ENCODE measurements at regions not wholly inside any gene's neighbourhood (a gene's known extent, or its start where the extent isn't known, plus 50 kb on each side); places are given as distances from the start of the nearest gene placed in this dataset.

GRCh38 chrX:45623266-45623665 is 422.6 kb upstream of the DIPK2B start:
- Histone ChIP-seq H3K27me3 (ENCODE audit: control insufficient read depth, insufficient read depth, low read length) (no peaks in the 10 kb centered on the region), H2BK15ac (ENCODE audit: low read depth, low read length) (no peak overlapping the region), H2BK5ac (ENCODE audit: low read depth, low read length, poor library complexity, severe bottlenecking) (peak overlapping the region; percentile 94), H4K91ac (ENCODE audit: insufficient read depth, low read depth, low read length) (peak overlapping the region; percentile 73; the same call in 1 of the 2 replicates), H4K5ac (ENCODE audit: low read depth, low read length) (peak overlapping the region; percentile 84), H3K4me2 (ENCODE audit: low read depth, low read length) (no peak overlapping the region), H2BK20ac (ENCODE audit: low read depth, low read length) (peak overlapping the region; percentile 94), H3K9ac (ENCODE audit: low read depth, low read length) (0 out of 2 replicates have a peak overlapping the region, but pooled peaks have one; percentile 15), H2BK120ac (ENCODE audit: low read depth, low read length) (peak overlapping the region; percentile 92), H3K27ac (ENCODE audit: insufficient read depth, low read length) (peak overlapping the region; percentile 89), H3K14ac (replicated peaks; ENCODE audit: low read depth, low read length) (peak overlapping the region; percentile 5; the same call in 1 of the 2 replicates), H2AK9ac (replicated peaks; ENCODE audit: low read depth, low read length, poor library complexity) (no peak overlapping the region), H3K56ac (ENCODE audit: extremely low read depth, insufficient read depth, low read length) (peak overlapping the region; percentile 80), H3K4me3 (ENCODE audit: insufficient read depth, low read depth, low read length) (no peak overlapping the region), H3K18ac (ENCODE audit: low read depth, low read length) (peak overlapping the region; percentile 90), H2AFZ (replicated peaks; ENCODE audit: low read length, poor library complexity) (no peak overlapping the region), H4K20me1 (ENCODE audit: insufficient read depth, low read length) (no peaks in the 10 kb centered on the region), H4K8ac (ENCODE audit: low read depth in 2 of 2, low read length in 2 of 2) (peak overlapping the region; percentile 23 to 71; a peak in 2 of 4 replicates), H3K9me1 (ENCODE audit: insufficient read depth, low read length) (peaks cover 2% of the 10 kb centered on the region; the same call in 1 of the 2 replicates), H3K36me3 (ENCODE audit: control insufficient read depth, insufficient read depth, low read length) (no peaks in the 10 kb centered on the region), H2AK5ac (ENCODE audit: low read depth, low read length) (no peak overlapping the region), H3K4me1 (ENCODE audit: control insufficient read depth, insufficient read depth, low read length) (peaks cover 5% of the 10 kb centered on the region), H3K23ac (ENCODE audit: low read depth, low read length) (no peak overlapping the region), H3K4ac (ENCODE audit: low read depth, low read length) (peak overlapping the region; percentile 78; the same call in 1 of the 2 replicates), H3K9me3 (ENCODE audit: control insufficient read depth, insufficient read depth, low read length) (no peaks in the 10 kb centered on the region), H3K79me1 (ENCODE audit: low read depth in 1 of 2, low read length in 2 of 2) (no peaks in the 10 kb centered on the region)
- intact Hi-C loops (cut with micrococcal nuclease) (loop anchor here (1.0 to 5.0 kb wide), 5 partner anchors 87 to 301 kb away; no protein-coding TSS in a partner anchor), dilution Hi-C loops (cut with HindIII; ENCODE audit: low sequenced_read_pairs, unreplicated experiment) (no loop called here), in situ Hi-C loops (cut with MboI; ENCODE audit: low sequenced_read_pairs) (no loop called here)
- ATAC-seq (ENCODE audit: low read depth) (peak; percentile 75), DNase-seq (peak; percentile 91)
- POLR2A ChIA-PET (ENCODE audit: unreplicated experiment), result no interaction called here
- BruUV-seq (replicated peaks), result no TSS peak
- CTCF ChIA-PET, result no interaction called here
- TF ChIP-seq NFE2L2 (IDR thresholded peaks at IDR 0.05; ENCODE audit: low read depth, low read length) (peak; percentile 79), FOS (IDR thresholded peaks at IDR 0.05; ENCODE audit: low read depth, low read length) (no peak), MXI1 (IDR thresholded peaks at IDR 0.05; ENCODE audit: borderline replicate concordance, low read depth, low read length) (no peak), POLR2A (IDR thresholded peaks at IDR 0.05; ENCODE audit: low read depth, low read length) (no peak), RFX5 (IDR thresholded peaks at IDR 0.05; ENCODE audit: low read depth, low read length) (no peak), MAZ (IDR thresholded peaks at IDR 0.05; ENCODE audit: borderline replicate concordance, low read depth, low read length) (no peak), CTCF (conservative IDR thresholded peaks at IDR 0.05; ENCODE audit: low read depth, low read length) (no peak), RCOR1 (IDR thresholded peaks at IDR 0.05; ENCODE audit: insufficient replicate concordance, low read length) (no peak), CEBPB (IDR thresholded peaks at IDR 0.05; ENCODE audit: low read depth, low read length) (no peak), MAFK (IDR thresholded peaks at IDR 0.05; ENCODE audit: low read depth, low read length) (no peak), CHD1 (IDR thresholded peaks at IDR 0.05; ENCODE audit: low read depth, low read length) (no peak), RAD21 (IDR thresholded peaks at IDR 0.05; ENCODE audit: low read length) (no peak), BHLHE40 (IDR thresholded peaks at IDR 0.05; ENCODE audit: low read depth, low read length) (peak; percentile 90), USF2 (IDR thresholded peaks at IDR 0.05; ENCODE audit: low read depth, low read length) (peak; percentile 83), ELK1 (IDR thresholded peaks at IDR 0.05; ENCODE audit: borderline replicate concordance, low read depth, low read length) (no peak), SMC3 (IDR thresholded peaks at IDR 0.05; ENCODE audit: low read depth, low read length) (no peak)

All from IMR-90 (cell line).